ENCODE measurements at regions not wholly inside any gene's neighbourhood (a gene's known extent, or its start where the extent isn't known, plus 50 kb on each side); places are given as distances from the start of the nearest gene placed in this dataset.

GRCh38 chr3:156619376-156619775 lies 55.0 kb upstream of the TIPARP start:
- TF ChIP-seq POLR2AphosphoS5 (IDR thresholded peaks at IDR 0.05; ENCODE audit: low read depth) (no peak), CTCF (conservative IDR thresholded peaks at IDR 0.05; ENCODE audit: low read depth in 2 of 2) (no peak), EZH2 (IDR thresholded peaks at IDR 0.05; ENCODE audit: low read depth, unreplicated experiment) (no peak), EZH2phosphoT487 (IDR thresholded peaks at IDR 0.05; ENCODE audit: unreplicated experiment) (no peak), ZNF331 (CRISPR knock-in tag; IDR thresholded peaks at IDR 0.05; ENCODE audit: low read depth) (no peak), ETS1 (IDR thresholded peaks at IDR 0.05) (no peak), CREB1 (CRISPR knock-in tag; IDR thresholded peaks at IDR 0.05; ENCODE audit: low read depth) (no peak), REST (IDR thresholded peaks at IDR 0.05; ENCODE audit: unreplicated experiment) (no peak), JUNB (IDR thresholded peaks at IDR 0.05; ENCODE audit: unreplicated experiment) (no peak), NANOG (IDR thresholded peaks at IDR 0.05; ENCODE audit: borderline replicate concordance) (no peak)

Measured in GM23338 (cell line).